ENCODE measurements at regions not wholly inside any gene's neighbourhood (a gene's known extent, or its start where the extent isn't known, plus 50 kb on each side); places are given as distances from the start of the nearest gene placed in this dataset.

DNA sequence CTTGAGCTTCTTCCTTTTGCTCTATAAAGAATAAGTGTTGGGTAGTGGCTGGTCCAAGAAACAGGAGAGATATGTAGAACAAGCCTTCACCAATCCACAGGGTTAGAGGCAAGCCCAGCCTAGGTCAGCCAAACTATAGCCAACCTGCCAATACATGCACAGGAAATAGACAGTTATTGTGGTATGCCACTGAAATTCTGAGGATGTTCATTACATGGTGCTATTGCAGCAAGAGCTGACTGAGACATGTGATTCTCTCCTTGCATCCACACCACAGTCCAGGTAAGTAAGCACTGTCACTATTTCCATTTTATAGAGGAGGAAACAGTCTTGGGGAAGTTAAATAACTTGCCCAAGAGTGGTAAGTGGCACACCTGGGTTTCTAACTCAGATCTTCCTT lies 268.1 kb downstream of the NPIPA8 start:
- intact Hi-C loops (cut with micrococcal nuclease): no loop called here
- no peaks in the 10 kb centered on the region for H3K27me3 Mint-ChIP-seq (ENCODE audit: insufficient read depth, unreplicated experiment)

DNA sequence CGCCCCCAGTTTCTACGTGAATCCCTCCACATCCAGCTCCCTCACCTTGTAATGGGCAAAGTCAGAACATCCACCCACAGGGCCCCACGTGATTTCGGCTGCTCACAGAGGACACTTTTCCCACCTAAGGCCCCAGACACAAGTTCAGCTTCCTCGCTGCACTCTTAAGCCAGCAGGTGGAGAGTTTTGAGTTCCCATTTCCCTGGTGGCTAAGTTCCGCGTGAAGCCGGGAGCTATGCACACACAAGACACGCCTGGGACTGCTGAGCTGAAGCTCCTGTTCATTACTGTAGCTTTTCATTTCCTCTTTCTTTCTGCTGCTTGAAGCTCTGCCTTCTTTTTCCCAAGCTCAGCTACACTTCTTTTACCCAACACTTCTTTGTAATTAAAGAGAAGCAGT lies 273.8 kb downstream of the NPIPA8 start:
- Mint-ChIP-seq H3K9me3 (ENCODE audit: unreplicated experiment) (peaks cover 18% of the 10 kb centered on the region), H3K27ac (ENCODE audit: low read depth, unreplicated experiment) (no peak overlapping the region), H3K4me3 (ENCODE audit: unreplicated experiment) (no peak overlapping the region), H3K4me1 (ENCODE audit: insufficient read depth, unreplicated experiment) (no peaks in the 10 kb centered on the region), H3K36me3 (ENCODE audit: insufficient read depth, unreplicated experiment) (no peaks in the 10 kb centered on the region), H3K27me3 (ENCODE audit: insufficient read depth, unreplicated experiment) (no peaks in the 10 kb centered on the region)
- no peak for TF ChIP-seq CTCF (IDR thresholded peaks at IDR 0.05; ENCODE audit: unreplicated experiment)
- intact Hi-C loops (cut with micrococcal nuclease): no loop called here
- POLR2A ChIA-PET: no interaction called here
- DNase-seq (ENCODE audit: unreplicated experiment): no peak
- CTCF ChIA-PET: interaction anchor here (0.6 kb wide), 1 partner anchor 1140 kb away, joined by 4 read pairs; no protein-coding TSS in a partner anchor
- no TSS peak for BruUV-seq (replicated peaks)

More for the DNA sequence above, 268.1 kb downstream of the NPIPA8 start:
- H3K27ac Mint-ChIP-seq (ENCODE audit: low read depth, unreplicated experiment): no peak overlapping the region
- no peaks in the 10 kb centered on the region for H3K4me1 Mint-ChIP-seq (ENCODE audit: insufficient read depth, unreplicated experiment)
- H3K36me3 Mint-ChIP-seq (ENCODE audit: insufficient read depth, unreplicated experiment): peaks cover 4% of the 10 kb centered on the region
- BruUV-seq (replicated peaks): no TSS peak
- ChIA-PET POLR2A (interaction anchor here (0.8 kb wide), 1 partner anchor 509 kb away, joined by 3 read pairs; no protein-coding TSS in a partner anchor), CTCF (no interaction called here)
- H3K9me3 Mint-ChIP-seq (ENCODE audit: unreplicated experiment): peaks cover 14% of the 10 kb centered on the region
- H3K4me3 Mint-ChIP-seq (ENCODE audit: unreplicated experiment): no peak overlapping the region
- no peak for DNase-seq (ENCODE audit: unreplicated experiment)
- no peak for TF ChIP-seq CTCF (IDR thresholded peaks at IDR 0.05; ENCODE audit: unreplicated experiment)

DNA sequence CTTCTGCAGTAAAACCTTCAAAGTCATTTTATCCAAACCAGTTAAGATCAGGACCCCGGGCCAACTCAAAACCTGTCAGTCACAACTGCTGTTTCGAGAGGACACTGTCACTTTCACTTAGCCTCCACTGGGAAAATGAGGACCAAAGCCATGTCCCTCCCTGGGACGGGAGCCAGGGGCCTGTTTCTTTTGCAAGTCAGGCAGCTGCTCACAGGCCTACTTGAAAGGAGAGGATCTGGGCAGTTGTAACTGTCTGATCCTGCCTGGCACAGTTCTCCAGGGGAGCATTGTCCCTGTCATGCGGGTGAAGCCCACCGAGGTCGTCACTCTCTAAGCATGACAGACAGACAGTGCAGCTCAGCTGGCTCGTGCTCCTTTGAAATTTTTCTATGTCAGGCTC lies 276.2 kb downstream of the NPIPA8 start:
- BruUV-seq (replicated peaks): no TSS peak
- no peak for TF ChIP-seq CTCF (IDR thresholded peaks at IDR 0.05; ENCODE audit: unreplicated experiment)
- Mint-ChIP-seq H3K9me3 (ENCODE audit: unreplicated experiment) (peaks cover 18% of the 10 kb centered on the region), H3K4me3 (ENCODE audit: unreplicated experiment) (no peak overlapping the region), H3K4me1 (ENCODE audit: insufficient read depth, unreplicated experiment) (no peaks in the 10 kb centered on the region), H3K27ac (ENCODE audit: low read depth, unreplicated experiment) (no peak overlapping the region), H3K27me3 (ENCODE audit: insufficient read depth, unreplicated experiment) (no peaks in the 10 kb centered on the region), H3K36me3 (ENCODE audit: insufficient read depth, unreplicated experiment) (no peaks in the 10 kb centered on the region)
- POLR2A ChIA-PET: no interaction called here
- intact Hi-C loops (cut with micrococcal nuclease): no loop called here
- DNase-seq (ENCODE audit: unreplicated experiment): no peak
- CTCF ChIA-PET: no interaction called here

- no peaks in the 10 kb centered on the region for H3K36me3 Mint-ChIP-seq (ENCODE audit: insufficient read depth, unreplicated experiment)
- H3K27ac Mint-ChIP-seq (ENCODE audit: low read depth, unreplicated experiment): no peak overlapping the region
- peaks cover 18% of the 10 kb centered on the region for H3K9me3 Mint-ChIP-seq (ENCODE audit: unreplicated experiment)
- DNase-seq (ENCODE audit: unreplicated experiment): no peak
- BruUV-seq (replicated peaks): no TSS peak
- ChIA-PET POLR2A (no interaction called here), CTCF (interaction anchor here (0.5 kb wide), 1 partner anchor 1839 kb away, joined by 4 read pairs; no protein-coding TSS in a partner anchor)
- no peaks in the 10 kb centered on the region for H3K4me1 Mint-ChIP-seq (ENCODE audit: insufficient read depth, unreplicated experiment)
- no peak overlapping the region for H3K4me3 Mint-ChIP-seq (ENCODE audit: unreplicated experiment)
- intact Hi-C loops (cut with micrococcal nuclease): no loop called here
- H3K27me3 Mint-ChIP-seq (ENCODE audit: insufficient read depth, unreplicated experiment): no peaks in the 10 kb centered on the region
- no peak for TF ChIP-seq CTCF (IDR thresholded peaks at IDR 0.05; ENCODE audit: unreplicated experiment)
Observed at GRCh38 chr16:18059577-18059976, 277.0 kb downstream of the NPIPA8 start.

All from MCF 10A (cell line).